ENCODE measurements at regions not wholly inside any gene's neighbourhood (a gene's known extent, or its start where the extent isn't known, plus 50 kb on each side); places are given as distances from the start of the nearest gene placed in this dataset.

DNA sequence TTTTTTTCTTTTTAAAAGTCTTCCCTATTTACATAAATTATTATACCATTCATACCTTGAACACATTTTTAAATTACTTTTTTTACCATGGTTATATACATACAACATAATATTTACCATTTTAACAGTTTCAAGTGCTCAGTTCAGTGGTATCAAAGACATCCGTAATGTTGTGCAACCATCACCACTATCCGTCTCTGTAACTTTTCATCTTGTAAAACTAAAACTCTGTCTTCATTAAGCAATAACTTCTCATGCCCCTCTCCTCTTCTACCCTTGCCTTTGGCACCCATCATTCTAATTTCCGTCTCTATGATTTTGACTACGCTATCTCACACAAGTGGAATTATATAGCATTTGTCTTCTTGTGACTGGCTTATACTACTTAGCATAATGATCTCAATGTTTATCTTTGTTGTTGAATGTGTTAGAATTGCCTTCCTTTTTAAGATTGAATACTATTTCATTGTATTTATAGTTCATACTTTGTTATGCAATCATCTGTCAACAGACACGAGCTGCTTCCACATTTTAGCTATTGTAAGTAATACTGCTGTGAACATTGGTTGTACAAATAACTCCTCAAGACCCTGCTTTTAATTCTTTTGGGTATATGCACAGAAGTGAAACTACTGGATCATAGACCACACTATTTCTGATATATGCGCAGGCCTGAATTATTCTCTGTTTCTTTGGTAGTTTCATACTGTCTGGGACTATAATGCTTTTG, 689.5 kb upstream of the NCAM2 start:
- TF ChIP-seq, protein P1, sequence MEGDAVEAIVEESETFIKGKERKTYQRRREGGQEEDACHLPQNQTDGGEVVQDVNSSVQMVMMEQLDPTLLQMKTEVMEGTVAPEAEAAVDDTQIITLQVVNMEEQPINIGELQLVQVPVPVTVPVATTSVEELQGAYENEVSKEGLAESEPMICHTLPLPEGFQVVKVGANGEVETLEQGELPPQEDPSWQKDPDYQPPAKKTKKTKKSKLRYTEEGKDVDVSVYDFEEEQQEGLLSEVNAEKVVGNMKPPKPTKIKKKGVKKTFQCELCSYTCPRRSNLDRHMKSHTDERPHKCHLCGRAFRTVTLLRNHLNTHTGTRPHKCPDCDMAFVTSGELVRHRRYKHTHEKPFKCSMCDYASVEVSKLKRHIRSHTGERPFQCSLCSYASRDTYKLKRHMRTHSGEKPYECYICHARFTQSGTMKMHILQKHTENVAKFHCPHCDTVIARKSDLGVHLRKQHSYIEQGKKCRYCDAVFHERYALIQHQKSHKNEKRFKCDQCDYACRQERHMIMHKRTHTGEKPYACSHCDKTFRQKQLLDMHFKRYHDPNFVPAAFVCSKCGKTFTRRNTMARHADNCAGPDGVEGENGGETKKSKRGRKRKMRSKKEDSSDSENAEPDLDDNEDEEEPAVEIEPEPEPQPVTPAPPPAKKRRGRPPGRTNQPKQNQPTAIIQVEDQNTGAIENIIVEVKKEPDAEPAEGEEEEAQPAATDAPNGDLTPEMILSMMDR (conservative IDR thresholded peaks at IDR 0.05; ENCODE audit: low read length) = no peak
- no peak for TF ChIP-seq EZH2phosphoT487 (IDR thresholded peaks at IDR 0.05; ENCODE audit: borderline replicate concordance, low read depth, low read length)

Data from OCI-LY7 (cell line).